Ishikawa (cell line): ENCODE measurements at regions not wholly inside any gene's neighbourhood (a gene's known extent, or its start where the extent isn't known, plus 50 kb on each side); places are given as distances from the start of the nearest gene placed in this dataset.

Experiments
- EP300 ChIP-seq: IDR thresholded peaks from 2 replicates; pipeline ENCODE4 v1.6.1; 2012; ENCODE audit warnings: borderline replicate concordance
- NFIC ChIP-seq: IDR thresholded peaks from 2 replicates; pipeline ENCODE4 v1.6.1; 2012
- RAD21 ChIP-seq: IDR thresholded peaks from 2 replicates; pipeline ENCODE4 v1.6.1; 2012; ENCODE audit warnings: low read depth
- TAF1 ChIP-seq: IDR thresholded peaks from 2 replicates; pipeline ENCODE4 v1.6.1; 2012; ENCODE audit warnings: low read depth, mild to moderate bottlenecking
- TF ChIP-seq, protein P1 (sequence below): IDR thresholded peaks from 2 replicates; pipeline ENCODE4 v1.6.1; 2012
- TF ChIP-seq, protein P2 (sequence below): IDR thresholded peaks from 2 replicates; pipeline ENCODE4 v1.6.1; 2012; ENCODE audit warnings: low read depth, mild to moderate bottlenecking

DNA sequence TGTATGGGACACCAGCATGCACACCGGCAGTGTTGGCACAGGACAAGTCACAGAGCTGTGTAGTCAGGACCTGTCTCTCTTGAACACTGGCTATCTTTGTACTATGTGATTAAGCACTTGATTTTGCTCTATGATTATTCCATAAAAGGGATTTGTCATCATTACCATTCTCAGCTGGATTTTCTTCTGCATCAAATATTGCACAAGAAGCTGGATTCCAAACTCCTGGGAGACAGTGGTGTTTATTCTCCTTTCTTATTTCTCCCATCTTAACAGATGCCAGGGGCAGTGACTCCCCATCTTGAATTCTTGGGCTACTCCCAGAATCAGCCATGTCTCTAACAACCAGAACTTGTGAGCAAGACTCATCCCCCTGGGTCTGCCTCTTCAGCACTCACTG is 62.5 kb upstream of the GNAZ start:
- TF ChIP-seq TAF1 (no peak), EP300 (no peak), NFIC (no peak), RAD21 (no peak)
- TF ChIP-seq, protein P1, sequence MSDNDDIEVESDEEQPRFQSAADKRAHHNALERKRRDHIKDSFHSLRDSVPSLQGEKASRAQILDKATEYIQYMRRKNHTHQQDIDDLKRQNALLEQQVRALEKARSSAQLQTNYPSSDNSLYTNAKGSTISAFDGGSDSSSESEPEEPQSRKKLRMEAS = no peak
- TF ChIP-seq, protein P2, sequence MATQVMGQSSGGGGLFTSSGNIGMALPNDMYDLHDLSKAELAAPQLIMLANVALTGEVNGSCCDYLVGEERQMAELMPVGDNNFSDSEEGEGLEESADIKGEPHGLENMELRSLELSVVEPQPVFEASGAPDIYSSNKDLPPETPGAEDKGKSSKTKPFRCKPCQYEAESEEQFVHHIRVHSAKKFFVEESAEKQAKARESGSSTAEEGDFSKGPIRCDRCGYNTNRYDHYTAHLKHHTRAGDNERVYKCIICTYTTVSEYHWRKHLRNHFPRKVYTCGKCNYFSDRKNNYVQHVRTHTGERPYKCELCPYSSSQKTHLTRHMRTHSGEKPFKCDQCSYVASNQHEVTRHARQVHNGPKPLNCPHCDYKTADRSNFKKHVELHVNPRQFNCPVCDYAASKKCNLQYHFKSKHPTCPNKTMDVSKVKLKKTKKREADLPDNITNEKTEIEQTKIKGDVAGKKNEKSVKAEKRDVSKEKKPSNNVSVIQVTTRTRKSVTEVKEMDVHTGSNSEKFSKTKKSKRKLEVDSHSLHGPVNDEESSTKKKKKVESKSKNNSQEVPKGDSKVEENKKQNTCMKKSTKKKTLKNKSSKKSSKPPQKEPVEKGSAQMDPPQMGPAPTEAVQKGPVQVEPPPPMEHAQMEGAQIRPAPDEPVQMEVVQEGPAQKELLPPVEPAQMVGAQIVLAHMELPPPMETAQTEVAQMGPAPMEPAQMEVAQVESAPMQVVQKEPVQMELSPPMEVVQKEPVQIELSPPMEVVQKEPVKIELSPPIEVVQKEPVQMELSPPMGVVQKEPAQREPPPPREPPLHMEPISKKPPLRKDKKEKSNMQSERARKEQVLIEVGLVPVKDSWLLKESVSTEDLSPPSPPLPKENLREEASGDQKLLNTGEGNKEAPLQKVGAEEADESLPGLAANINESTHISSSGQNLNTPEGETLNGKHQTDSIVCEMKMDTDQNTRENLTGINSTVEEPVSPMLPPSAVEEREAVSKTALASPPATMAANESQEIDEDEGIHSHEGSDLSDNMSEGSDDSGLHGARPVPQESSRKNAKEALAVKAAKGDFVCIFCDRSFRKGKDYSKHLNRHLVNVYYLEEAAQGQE = no peak
